ENCODE measurements at regions not wholly inside any gene's neighbourhood (a gene's known extent, or its start where the extent isn't known, plus 50 kb on each side); places are given as distances from the start of the nearest gene placed in this dataset.

GRCh38 chr1:215003686-215004085 lies 78.9 kb upstream of the KCNK2 start:
- Mint-ChIP-seq H3K36me3 (ENCODE audit: low read depth) (no peaks in the 10 kb centered on the region), H3K4me3 (no peak overlapping the region), H3K27ac (no peak overlapping the region), H3K27me3 (ENCODE audit: insufficient read depth) (no peaks in the 10 kb centered on the region), H3K4me1 (no peaks in the 10 kb centered on the region), H3K9me3 (no peaks in the 10 kb centered on the region)
- H3K9me3 ChIP-seq (ENCODE audit: control insufficient read depth, low read length), result no peaks in the 10 kb centered on the region
- H3K36me3 ChIP-seq (ENCODE audit: control insufficient read depth, insufficient read depth, low read length), result no peaks in the 10 kb centered on the region
- TF ChIP-seq CTCF (conservative IDR thresholded peaks at IDR 0.05), result no peak
- no peaks in the 10 kb centered on the region for H3K27me3 ChIP-seq (ENCODE audit: control insufficient read depth, insufficient read depth, low read length, poor library complexity, severe bottlenecking)
- 82 to 88% methylated on average over 1 of the region's 2 CpGs for WGBS, 2 experiments (ENCODE audit: insufficient coverage in 1 of 2, insufficient read length in 1 of 2)
- DNase-seq, result no peak
- H3K4me3 ChIP-seq (ENCODE audit: low read length), result no peak overlapping the region
- H3K9ac ChIP-seq (ENCODE audit: extremely low read depth, low read length, poor library complexity, severe bottlenecking), result no peak overlapping the region
- H3K27ac ChIP-seq (ENCODE audit: low read depth, low read length), result no peak overlapping the region
- H3K4me1 ChIP-seq (ENCODE audit: control insufficient read depth, insufficient read depth, low read length), result no peaks in the 10 kb centered on the region

GRCh38 chr1:215004121-215004827 lies 78.3 kb upstream of the KCNK2 start:
- H3K27me3 Mint-ChIP-seq (ENCODE audit: insufficient read depth), result no peaks in the 10 kb centered on the region
- Histone ChIP-seq H3K36me3 (ENCODE audit: control insufficient read depth, insufficient read depth, low read length) (no peaks in the 10 kb centered on the region), H3K4me3 (ENCODE audit: low read length) (no peak overlapping the region), H3K4me1 (ENCODE audit: control insufficient read depth, insufficient read depth, low read length) (no peaks in the 10 kb centered on the region), H3K27me3 (ENCODE audit: control insufficient read depth, insufficient read depth, low read length, poor library complexity, severe bottlenecking) (no peaks in the 10 kb centered on the region), H3K9ac (ENCODE audit: extremely low read depth, low read length, poor library complexity, severe bottlenecking) (no peak overlapping the region), H3K9me3 (ENCODE audit: control insufficient read depth, low read length) (no peaks in the 10 kb centered on the region), H3K27ac (ENCODE audit: low read depth, low read length) (no peak overlapping the region)
- no peak overlapping the region for H3K27ac Mint-ChIP-seq
- no peak for TF ChIP-seq CTCF (conservative IDR thresholded peaks at IDR 0.05)
- 82% methylated on average over 2 of the region's 2 CpGs; no CpG with 5 or more reads in 1 of the 2 experiments for WGBS, 2 experiments (ENCODE audit: insufficient coverage in 1 of 2, insufficient read length in 1 of 2)
- no peaks in the 10 kb centered on the region for H3K4me1 Mint-ChIP-seq
- DNase-seq, result no peak
- no peak overlapping the region for H3K4me3 Mint-ChIP-seq
- no peaks in the 10 kb centered on the region for H3K9me3 Mint-ChIP-seq
- H3K36me3 Mint-ChIP-seq (ENCODE audit: low read depth), result no peaks in the 10 kb centered on the region

- no peak for TF ChIP-seq CTCF (conservative IDR thresholded peaks at IDR 0.05)
- WGBS, 2 experiments (ENCODE audit: insufficient coverage in 1 of 2, insufficient read length in 1 of 2), result 87 to 90% methylated on average over 5 of the region's 5 CpGs
- Mint-ChIP-seq H3K27me3 (ENCODE audit: insufficient read depth) (no peaks in the 10 kb centered on the region), H3K27ac (no peak overlapping the region), H3K4me3 (no peak overlapping the region), H3K36me3 (ENCODE audit: low read depth) (no peaks in the 10 kb centered on the region), H3K4me1 (no peaks in the 10 kb centered on the region), H3K9me3 (no peaks in the 10 kb centered on the region)
- Histone ChIP-seq H3K4me3 (ENCODE audit: low read length) (no peak overlapping the region), H3K9me3 (ENCODE audit: control insufficient read depth, low read length) (no peaks in the 10 kb centered on the region), H3K9ac (ENCODE audit: extremely low read depth, low read length, poor library complexity, severe bottlenecking) (no peak overlapping the region), H3K36me3 (ENCODE audit: control insufficient read depth, insufficient read depth, low read length) (no peaks in the 10 kb centered on the region), H3K27me3 (ENCODE audit: control insufficient read depth, insufficient read depth, low read length, poor library complexity, severe bottlenecking) (no peaks in the 10 kb centered on the region), H3K4me1 (ENCODE audit: control insufficient read depth, insufficient read depth, low read length) (no peaks in the 10 kb centered on the region), H3K27ac (ENCODE audit: low read depth, low read length) (no peak overlapping the region)
- no peak for DNase-seq
These were observed 77.5 kb upstream of the KCNK2 start for GRCh38 chr1:215005078-215005477.
